ENCODE measurements at regions not wholly inside any gene's neighbourhood (a gene's known extent, or its start where the extent isn't known, plus 50 kb on each side); places are given as distances from the start of the nearest gene placed in this dataset.

GRCh38 chr21:19124691-19125090, 721.1 kb upstream of the TMPRSS15 start:
- Histone ChIP-seq H3K4me2 (ENCODE audit: low read length) (no peak overlapping the region), H4K20me1 (ENCODE audit: insufficient read depth) (no peaks in the 10 kb centered on the region), H3K4me3 (replicated peaks in 1 of 2; ENCODE audit: low read depth in 1 of 2, low read length in 2 of 2) (no peak overlapping the region), H3K27me3 (ENCODE audit: insufficient read depth, low read length) (no peaks in the 10 kb centered on the region), H3K4me1 (ENCODE audit: control insufficient read depth in 1 of 2, insufficient read depth in 2 of 2, low read length in 2 of 2) (no peaks in the 10 kb centered on the region), H3K9me2 (ENCODE audit: insufficient read depth) (no peaks in the 10 kb centered on the region), H3K9ac (ENCODE audit: low read length) (no peak overlapping the region), H3K9me3 (ENCODE audit: control insufficient read depth in 1 of 2, insufficient read depth in 1 of 2, low read depth in 1 of 2, low read length in 2 of 2) (peaks cover 18 to 36% of the 10 kb centered on the region in 2 experiments; a peak in 3 of 4 replicates), H3K27ac (ENCODE audit: low read depth, low read length) (no peak overlapping the region), H2AFZ (ENCODE audit: low read depth, low read length, poor library complexity, severe bottlenecking) (no peak overlapping the region), H3K79me2 (ENCODE audit: insufficient read depth, low read length) (no peaks in the 10 kb centered on the region), H3K36me3 (ENCODE audit: control insufficient read depth in 1 of 2, insufficient read depth in 2 of 2, low read length in 2 of 2) (no peaks in the 10 kb centered on the region)
- ChIA-PET POLR2A (no interaction called here), RAD21 (ENCODE audit: low non-redundant PET in 1 of 2, low total read pairs in 2 of 2, uncharacterized antibody in 2 of 2, unreplicated experiment in 2 of 2) (no interaction called here), CTCF (no interaction called here)
- TF ChIP-seq ATF3 (IDR thresholded peaks at IDR 0.05) (no peak), SIN3A (IDR thresholded peaks at IDR 0.05; ENCODE audit: low read depth) (no peak), ZFX (IDR thresholded peaks at IDR 0.05) (no peak), TCF7L2 (IDR thresholded peaks at IDR 0.05; ENCODE audit: borderline replicate concordance, extremely low read depth, insufficient read depth, insufficient read length) (no peak)
- no peak for DNase-seq (ENCODE audit: low read depth, low spot score)
- no peak for ATAC-seq
- no TSS peak for BruUV-seq (replicated peaks)
- intact Hi-C loops (cut with micrococcal nuclease): no loop called here

GRCh38 chr21:19130379-19131028, 726.9 kb upstream of the TMPRSS15 start:
- Histone ChIP-seq H3K27ac (ENCODE audit: low read depth, low read length) (no peak overlapping the region), H4K20me1 (ENCODE audit: insufficient read depth) (no peaks in the 10 kb centered on the region), H3K9me3 (ENCODE audit: control insufficient read depth in 1 of 2, insufficient read depth in 1 of 2, low read depth in 1 of 2, low read length in 2 of 2) (peaks cover 18% of the 10 kb centered on the region in 2 experiments; a peak in 2 of 4 replicates), H3K36me3 (ENCODE audit: control insufficient read depth in 1 of 2, insufficient read depth in 2 of 2, low read length in 2 of 2) (no peaks in the 10 kb centered on the region), H3K4me3 (replicated peaks in 1 of 2; ENCODE audit: low read depth in 1 of 2, low read length in 2 of 2) (no peak overlapping the region), H3K27me3 (ENCODE audit: insufficient read depth, low read length) (no peaks in the 10 kb centered on the region), H3K9ac (ENCODE audit: low read length) (no peak overlapping the region), H3K4me1 (ENCODE audit: control insufficient read depth in 1 of 2, insufficient read depth in 2 of 2, low read length in 2 of 2) (no peaks in the 10 kb centered on the region), H3K79me2 (ENCODE audit: insufficient read depth, low read length) (no peaks in the 10 kb centered on the region), H3K9me2 (ENCODE audit: insufficient read depth) (no peaks in the 10 kb centered on the region), H2AFZ (ENCODE audit: low read depth, low read length, poor library complexity, severe bottlenecking) (no peak overlapping the region), H3K4me2 (ENCODE audit: low read length) (no peak overlapping the region)
- POLR2A ChIA-PET: no interaction called here
- RAD21 ChIA-PET (ENCODE audit: low non-redundant PET in 1 of 2, low total read pairs in 2 of 2, uncharacterized antibody in 2 of 2, unreplicated experiment in 2 of 2): no interaction called here
- CTCF ChIA-PET: no interaction called here
- DNase-seq (ENCODE audit: low read depth, low spot score): no peak
- intact Hi-C loops (cut with micrococcal nuclease): no loop called here
- no TSS peak for BruUV-seq (replicated peaks)
- TF ChIP-seq ZBTB33 (IDR thresholded peaks at IDR 0.05; ENCODE audit: extremely low read depth, insufficient replicate concordance, low read length) (no peak), JUND (IDR thresholded peaks at IDR 0.05) (no peak), EZH2 (IDR thresholded peaks at IDR 0.05) (no peak), ELF1 (IDR thresholded peaks at IDR 0.05; ENCODE audit: borderline replicate concordance, low read depth) (no peak), MAX (IDR thresholded peaks at IDR 0.05) (no peak), YY1 (IDR thresholded peaks at IDR 0.05; ENCODE audit: extremely low read depth, insufficient replicate concordance, low read depth, low read length) (no peak), TCF7L2 (IDR thresholded peaks at IDR 0.05; ENCODE audit: borderline replicate concordance, extremely low read depth, insufficient read depth, insufficient read length) (no peak), ATF3 (IDR thresholded peaks at IDR 0.05) (no peak), CBX3 (IDR thresholded peaks at IDR 0.05; ENCODE audit: low read depth) (no peak), EGR1 (IDR thresholded peaks at IDR 0.05; ENCODE audit: low read depth) (no peak), EZH2phosphoT487 (IDR thresholded peaks at IDR 0.05; ENCODE audit: borderline replicate concordance) (no peak)
- no peak for ATAC-seq

Data from HCT116 (cell line).